AG04449 (cell line): ENCODE measurements at regions not wholly inside any gene's neighbourhood (a gene's known extent, or its start where the extent isn't known, plus 50 kb on each side); places are given as distances from the start of the nearest gene placed in this dataset.

Source experiments
- CTCF ChIA-PET: fragments of 350-600 bp; formaldehyde crosslinking; extraction: SDS; loops from one replicate; lab custom pipeline; 2021; ENCODE audit warnings: antibody characterized with exemption; lab: Yijun Ruan, JAX
- POLR2A ChIA-PET: fragments of 400-600, 350-600 bp; formaldehyde crosslinking; extraction: SDS; loops from one replicate; lab custom pipeline; 2020; ENCODE audit warnings: antibody characterized with exemption, inconsistent platforms; lab: Yijun Ruan, JAX
- DNase-seq: peaks from one replicate; pipeline ENCODE4 v3.0.0-alpha.2; 2010; ENCODE audit warnings: low read depth, low spot score
- H3K4me3 ChIP-seq: 2 replicates; pipeline ENCODE4 v1.5.1; 2011; ENCODE audit warnings: low read depth, mild to moderate bottlenecking, control low read depth, low read length
- TF ChIP-seq, protein P1 (sequence below): IDR thresholded peaks from one replicate; pipeline ENCODE4 v1.5.1; 2011; ENCODE audit warnings: mild to moderate bottlenecking, moderate library complexity, low read length, control low read depth, inconsistent platforms; ENCODE audit not compliant: insufficient read depth; ENCODE audit errors: missing control alignments

DNA sequence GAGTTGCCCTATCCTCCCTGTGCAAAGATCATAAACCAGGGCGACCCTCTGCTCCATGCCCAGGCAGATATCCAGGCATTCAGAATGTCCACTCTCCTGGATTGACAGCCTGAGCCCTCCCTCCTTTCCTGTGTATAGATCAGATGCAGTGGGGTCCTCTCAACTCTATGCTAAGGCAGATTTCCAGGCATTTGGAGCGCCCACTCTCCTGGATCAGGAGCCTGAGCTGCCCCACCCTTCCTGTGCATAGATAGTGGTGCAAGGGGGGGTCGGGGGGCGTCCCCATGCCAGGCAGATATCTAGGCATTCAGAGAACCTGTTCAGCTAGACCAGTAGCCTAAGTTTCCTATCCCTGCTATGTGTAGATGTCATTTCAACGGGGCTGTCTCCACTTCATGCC, 941.1 kb downstream of the PCDH19 start:
- CTCF ChIA-PET = no interaction called here
- POLR2A ChIA-PET = no interaction called here

DNA sequence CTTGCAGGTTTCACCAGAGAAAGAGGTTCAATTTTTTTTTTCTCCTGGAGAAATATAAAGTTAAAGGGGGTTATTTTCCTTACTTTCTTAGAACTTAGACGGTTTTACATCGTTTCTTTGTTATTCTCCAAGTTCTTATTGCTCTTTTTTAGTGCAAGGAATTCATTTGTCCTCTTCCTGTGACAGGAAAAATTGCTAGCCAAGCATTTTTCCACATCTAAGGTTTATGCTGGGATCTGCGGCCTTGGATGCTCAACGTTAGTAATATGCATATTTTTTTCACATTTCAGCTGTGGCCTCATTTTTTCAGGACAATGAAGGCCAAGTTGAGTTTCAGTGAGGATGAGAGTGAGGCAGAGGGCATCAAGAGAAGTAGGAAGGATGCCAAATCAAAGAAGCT, 948.9 kb downstream of the PCDH19 start:
- ChIA-PET POLR2A (no interaction called here), CTCF (no interaction called here)
- no peak for DNase-seq
- H3K4me3 ChIP-seq = no peak overlapping the region
- TF ChIP-seq, protein P1, sequence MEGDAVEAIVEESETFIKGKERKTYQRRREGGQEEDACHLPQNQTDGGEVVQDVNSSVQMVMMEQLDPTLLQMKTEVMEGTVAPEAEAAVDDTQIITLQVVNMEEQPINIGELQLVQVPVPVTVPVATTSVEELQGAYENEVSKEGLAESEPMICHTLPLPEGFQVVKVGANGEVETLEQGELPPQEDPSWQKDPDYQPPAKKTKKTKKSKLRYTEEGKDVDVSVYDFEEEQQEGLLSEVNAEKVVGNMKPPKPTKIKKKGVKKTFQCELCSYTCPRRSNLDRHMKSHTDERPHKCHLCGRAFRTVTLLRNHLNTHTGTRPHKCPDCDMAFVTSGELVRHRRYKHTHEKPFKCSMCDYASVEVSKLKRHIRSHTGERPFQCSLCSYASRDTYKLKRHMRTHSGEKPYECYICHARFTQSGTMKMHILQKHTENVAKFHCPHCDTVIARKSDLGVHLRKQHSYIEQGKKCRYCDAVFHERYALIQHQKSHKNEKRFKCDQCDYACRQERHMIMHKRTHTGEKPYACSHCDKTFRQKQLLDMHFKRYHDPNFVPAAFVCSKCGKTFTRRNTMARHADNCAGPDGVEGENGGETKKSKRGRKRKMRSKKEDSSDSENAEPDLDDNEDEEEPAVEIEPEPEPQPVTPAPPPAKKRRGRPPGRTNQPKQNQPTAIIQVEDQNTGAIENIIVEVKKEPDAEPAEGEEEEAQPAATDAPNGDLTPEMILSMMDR = no peak

More for the DNA sequence above, 941.1 kb downstream of the PCDH19 start:
- H3K4me3 ChIP-seq = no peak overlapping the region
- no peak for DNase-seq
- TF ChIP-seq, protein P1 = no peak

DNA sequence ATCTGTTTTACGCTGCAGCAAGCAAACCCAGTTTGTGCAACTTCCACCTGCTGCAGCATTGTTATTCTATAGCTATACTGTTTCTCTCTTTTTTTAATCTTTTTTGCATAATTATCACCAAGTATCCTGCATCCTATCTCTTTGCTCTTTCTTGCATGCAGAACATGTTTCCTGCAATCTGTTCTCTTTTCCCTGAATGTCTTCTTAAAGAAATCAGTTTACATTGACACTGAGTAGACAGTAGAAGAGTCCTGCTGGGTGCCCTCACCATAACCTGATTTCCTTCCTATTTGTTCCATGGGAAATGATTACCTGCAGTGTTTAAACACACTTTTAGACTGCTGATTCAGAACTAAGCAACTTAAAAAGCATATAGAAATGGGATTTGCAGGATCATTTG, 964.7 kb downstream of the PCDH19 start:
- ChIA-PET POLR2A (no interaction called here), CTCF (no interaction called here)
- TF ChIP-seq, protein P1 = no peak

DNA sequence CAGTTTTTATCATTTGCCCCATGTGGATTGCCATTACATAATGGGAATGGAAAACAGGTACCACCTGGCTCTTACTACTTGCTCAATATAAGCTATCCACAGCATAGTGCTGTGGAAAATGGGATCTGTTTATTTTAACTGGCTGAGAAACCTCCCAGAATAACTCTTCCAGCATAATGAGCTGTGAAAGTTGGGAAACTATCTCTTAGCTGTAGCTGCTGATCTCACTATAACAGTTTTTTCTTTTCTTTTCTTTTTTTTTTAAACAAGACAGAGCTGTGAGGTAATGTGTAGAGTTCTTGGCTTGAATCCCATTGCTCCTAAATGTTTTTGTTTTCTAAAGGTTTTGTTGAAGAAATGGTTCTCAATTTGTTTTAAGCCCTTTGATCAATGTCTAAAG, 988.3 kb downstream of the PCDH19 start:
- TF ChIP-seq, protein P1 = no peak
- POLR2A ChIA-PET = no interaction called here
- H3K4me3 ChIP-seq = no peak overlapping the region
- CTCF ChIA-PET = no interaction called here
- no peak for DNase-seq

More for the DNA sequence above, 964.7 kb downstream of the PCDH19 start:
- H3K4me3 ChIP-seq = no peak overlapping the region
- DNase-seq = no peak

DNA sequence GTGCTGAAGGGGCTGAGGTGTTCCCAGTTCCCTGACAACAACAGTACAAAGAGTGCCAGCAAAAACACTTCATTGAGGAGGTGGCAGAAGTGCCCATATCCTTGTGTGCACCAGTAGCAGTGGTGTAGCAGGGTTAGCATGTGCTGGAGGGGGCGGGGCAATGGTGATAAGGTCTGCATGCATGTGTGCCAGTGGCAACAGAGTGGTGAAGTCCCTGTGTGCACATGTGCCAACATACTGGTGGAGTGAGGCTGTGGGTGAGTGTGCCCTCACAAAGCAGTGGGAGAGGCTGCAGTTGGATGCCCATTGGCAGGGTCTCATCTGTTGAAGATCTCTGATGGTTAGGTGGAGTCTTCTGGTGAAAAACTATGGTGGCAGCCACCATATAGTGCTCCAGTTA, 994.6 kb downstream of the PCDH19 start:
- H3K4me3 ChIP-seq = no peak overlapping the region
- CTCF ChIA-PET = no interaction called here
- TF ChIP-seq, protein P1 = no peak
- no peak for DNase-seq
- POLR2A ChIA-PET = no interaction called here

DNA sequence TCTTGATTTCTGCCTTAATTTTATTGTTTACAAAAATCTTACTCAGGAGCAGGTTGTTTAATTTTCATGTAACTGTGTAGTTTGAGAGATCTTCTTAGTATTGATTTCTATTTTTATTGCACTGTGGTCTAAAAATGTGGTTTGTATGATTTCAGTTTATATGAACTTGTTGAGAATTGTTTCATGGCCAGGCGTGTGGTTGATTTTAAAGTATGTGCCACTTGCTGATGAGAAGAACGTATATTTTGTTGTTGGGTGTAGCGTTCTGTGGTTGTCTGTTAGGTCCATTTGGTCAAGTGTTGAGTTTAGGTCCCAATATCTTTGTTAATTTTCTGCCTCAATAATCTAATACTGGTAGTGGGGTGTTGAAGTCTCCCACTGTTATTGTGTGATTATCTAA, 996.8 kb downstream of the PCDH19 start:
- no peak overlapping the region for H3K4me3 ChIP-seq
- no peak for DNase-seq
- CTCF ChIA-PET = no interaction called here
- TF ChIP-seq, protein P1 = no peak
- POLR2A ChIA-PET = no interaction called here
